Hypothalamus (tissue), 51 donors: ENCODE measurements at regions not wholly inside any gene's neighbourhood (a gene's known extent, or its start where the extent isn't known, plus 50 kb on each side); places are given as distances from the start of the nearest gene placed in this dataset.
A peak's percentile ranks its signal among the peaks of the same experiment; 100 is the strongest.

Experiments used
- DNase-seq, 51 donors: peaks; one replicate each; lab custom pipeline; 2025; lab: John Stamatoyannopoulos, UW

GRCh38 chr5:24773261-24773660, 128.5 kb upstream of the CDH10 start:
- DNase-seq, result no peak

- DNase-seq, result no peak
Observed at GRCh38 chr5:24767086-24767485, 122.3 kb upstream of the CDH10 start.

GRCh38 chr5:24765219-24765618, 120.4 kb upstream of the CDH10 start:
- DNase-seq, result no peak

- no peak for DNase-seq
Observed at GRCh38 chr5:24750355-24750754, 105.6 kb upstream of the CDH10 start.

- no peak for DNase-seq
Observed at GRCh38 chr5:24749701-24750100, 104.9 kb upstream of the CDH10 start.

- no peak for DNase-seq
Observed at GRCh38 chr5:24747327-24747726, 102.5 kb upstream of the CDH10 start.

- DNase-seq, result no peak
Observed at GRCh38 chr5:24742334-24742733, 97.6 kb upstream of the CDH10 start.

GRCh38 chr5:24737163-24737562, 92.4 kb upstream of the CDH10 start:
- DNase-seq, result no peak

GRCh38 chr5:24735284-24735683, 90.5 kb upstream of the CDH10 start:
- no peak for DNase-seq

- no peak for DNase-seq
Observed at GRCh38 chr5:24732184-24732583, 87.4 kb upstream of the CDH10 start.

- no peak for DNase-seq
Observed at GRCh38 chr5:24720743-24721142, 76.0 kb upstream of the CDH10 start.

- peak in 1 of 51 donors; percentile 4 for DNase-seq
Observed at GRCh38 chr5:24714746-24715145, 70.0 kb upstream of the CDH10 start.

- no peak for DNase-seq
Observed at GRCh38 chr5:24712947-24713346, 68.2 kb upstream of the CDH10 start.

- no peak for DNase-seq
Observed at GRCh38 chr5:24712047-24712446, 67.3 kb upstream of the CDH10 start.

GRCh38 chr5:24703934-24704333, 59.2 kb upstream of the CDH10 start:
- no peak for DNase-seq
